Duodenal mucosa (tissue), 2 donors: ENCODE measurements at regions not wholly inside any gene's neighbourhood (a gene's known extent, or its start where the extent isn't known, plus 50 kb on each side); places are given as distances from the start of the nearest gene placed in this dataset.
"Not testable (repeated sequence)": the region's sequence is repeated elsewhere in the genome, so short reads cannot be mapped to it uniquely, and the experiment has no call there.

Experiments
- H3K27ac ChIP-seq: one replicate; pipeline ENCODE4 v1.7.0; 2013; ENCODE audit warnings: low read depth, low read length
- H3K27me3 ChIP-seq, 2 donors: one replicate each; pipeline ENCODE4 v1.7.0; 2013; ENCODE audit warnings: low read length in 2 of 2, control low read depth in 1 of 2; ENCODE audit not compliant: insufficient read depth in 2 of 2, control insufficient read depth in 1 of 2
- H3K36me3 ChIP-seq, 2 donors: one replicate each; pipeline ENCODE4 v1.7.0; 2013; ENCODE audit warnings: low read length in 2 of 2, control low read depth in 1 of 2; ENCODE audit not compliant: insufficient read depth in 2 of 2, control insufficient read depth in 1 of 2
- H3K4me1 ChIP-seq, 2 donors: one replicate each; pipeline ENCODE4 v1.7.0; 2013; ENCODE audit warnings: low read length in 2 of 2, control low read depth in 1 of 2; ENCODE audit not compliant: insufficient read depth in 2 of 2, control insufficient read depth in 1 of 2
- H3K4me3 ChIP-seq, 2 donors: one replicate each; pipeline ENCODE4 v1.7.0; 2013; ENCODE audit warnings: low read length in 2 of 2, low read depth in 1 of 2
- H3K9ac ChIP-seq, 2 donors: one replicate each; pipeline ENCODE4 v1.7.0; 2013; ENCODE audit warnings: low read length in 2 of 2, low read depth in 1 of 2
- H3K9me3 ChIP-seq, 2 donors: one replicate each; pipeline ENCODE4 v1.7.0; 2013; ENCODE audit warnings: low read length in 2 of 2, control low read depth in 1 of 2; ENCODE audit not compliant: control insufficient read depth in 1 of 2

DNA sequence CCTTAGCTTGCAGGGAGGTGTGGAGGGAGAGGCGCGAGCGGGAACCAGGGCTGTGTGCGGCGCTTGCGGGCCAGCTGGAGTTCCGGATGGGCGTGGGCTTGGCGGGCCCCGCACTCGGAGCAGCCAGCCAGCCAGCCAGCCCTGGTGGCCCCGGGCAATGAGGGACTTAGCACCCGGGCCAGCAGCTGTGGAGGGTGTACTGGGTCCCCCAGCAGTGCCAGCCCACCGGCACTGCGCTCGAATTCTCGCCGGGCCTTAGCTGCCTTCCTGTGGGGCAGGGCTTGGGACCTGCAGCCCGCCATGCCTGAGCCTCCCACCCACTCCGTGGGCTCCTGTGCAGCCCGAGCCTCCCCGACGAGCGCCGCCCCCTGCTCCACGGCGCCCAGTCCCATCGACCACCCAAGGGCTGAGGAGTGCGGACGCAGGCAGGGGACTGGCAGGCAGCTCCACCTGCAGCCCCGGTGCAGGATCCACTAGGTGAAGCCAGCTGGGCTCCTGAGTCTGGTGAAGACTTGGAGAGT, 462.2 kb downstream of the ACTL7B start:
- not testable (repeated sequence) for H3K27me3 ChIP-seq, H3K27ac ChIP-seq

DNA sequence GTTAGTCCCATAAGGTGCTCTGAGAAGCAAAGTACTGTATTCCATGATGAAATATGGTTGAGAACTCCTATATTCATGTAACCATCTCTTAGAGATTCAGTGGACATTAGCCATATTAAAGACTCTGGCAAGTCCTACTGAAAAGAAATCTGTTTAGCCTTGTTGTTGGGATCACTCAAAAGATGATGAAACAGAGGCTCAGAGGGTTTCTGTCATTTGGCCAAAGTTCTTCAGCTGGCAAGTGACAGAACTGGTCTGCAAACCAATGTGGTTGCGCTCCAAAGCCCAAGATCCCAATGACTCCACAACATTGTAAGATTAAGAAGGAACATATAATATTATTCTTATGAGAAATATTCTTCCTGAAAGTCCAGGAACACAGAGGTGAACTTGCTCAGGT, 462.9 kb downstream of the ACTL7B start:
- Histone ChIP-seq H3K27me3 (no peaks in the 10 kb centered on the region), H3K9ac (no peak overlapping the region), H3K27ac (no peak overlapping the region), H3K9me3 (peaks cover 0 to 8% of the 10 kb centered on the region in 2 donors), H3K36me3 (no peaks in the 10 kb centered on the region), H3K4me3 (no peak overlapping the region), H3K4me1 (no peaks in the 10 kb centered on the region)

More for the DNA sequence above, 462.2 kb downstream of the ACTL7B start:
- not testable (repeated sequence) for H3K36me3 ChIP-seq, H3K4me3 ChIP-seq, H3K9ac ChIP-seq, H3K9me3 ChIP-seq, H3K4me1 ChIP-seq

GRCh38 chr9:108389056-108389455, 466.7 kb downstream of the ACTL7B start:
- no peaks in the 10 kb centered on the region for H3K9me3 ChIP-seq
- H3K4me3 ChIP-seq, result no peak overlapping the region
- H3K4me1 ChIP-seq, result no peaks in the 10 kb centered on the region
- no peaks in the 10 kb centered on the region for H3K27me3 ChIP-seq
- H3K9ac ChIP-seq, result no peak overlapping the region
- no peaks in the 10 kb centered on the region for H3K36me3 ChIP-seq
- no peak overlapping the region for H3K27ac ChIP-seq

- Histone ChIP-seq H3K36me3 (no peaks in the 10 kb centered on the region), H3K27me3 (no peaks in the 10 kb centered on the region), H3K9me3 (no peaks in the 10 kb centered on the region), H3K27ac (no peak overlapping the region), H3K4me3 (no peak overlapping the region), H3K9ac (no peak overlapping the region), H3K4me1 (no peaks in the 10 kb centered on the region)
Measured at GRCh38 chr9:108386859-108387384, 468.9 kb downstream of the ACTL7B start.

GRCh38 chr9:108386032-108386431, 469.8 kb downstream of the ACTL7B start:
- H3K9ac ChIP-seq, result no peak overlapping the region
- no peaks in the 10 kb centered on the region for H3K4me1 ChIP-seq
- no peak overlapping the region for H3K4me3 ChIP-seq
- no peaks in the 10 kb centered on the region for H3K27me3 ChIP-seq
- no peaks in the 10 kb centered on the region for H3K9me3 ChIP-seq
- no peaks in the 10 kb centered on the region for H3K36me3 ChIP-seq
- H3K27ac ChIP-seq, result no peak overlapping the region

GRCh38 chr9:108383796-108384195, 472.0 kb downstream of the ACTL7B start:
- H3K4me1 ChIP-seq, result no peaks in the 10 kb centered on the region
- no peaks in the 10 kb centered on the region for H3K27me3 ChIP-seq

DNA sequence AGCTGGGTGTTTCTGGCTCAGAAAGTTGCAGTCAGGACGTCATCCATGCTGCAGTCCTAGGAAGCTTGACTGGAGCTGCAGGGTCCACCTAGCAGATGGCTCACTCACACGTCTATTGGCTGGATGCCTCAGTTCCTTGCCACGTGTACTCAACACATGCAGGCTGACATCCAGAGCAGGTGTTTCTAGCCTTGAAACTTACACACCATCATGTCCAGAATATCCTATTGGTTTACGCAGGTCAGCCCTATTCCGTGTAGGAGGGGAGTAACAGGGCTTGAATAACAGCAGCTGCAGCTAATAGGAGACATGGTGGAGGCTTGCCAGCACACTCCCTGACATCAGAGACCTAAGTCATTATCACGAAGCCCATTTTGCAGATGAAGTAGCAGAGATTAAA, 473.5 kb downstream of the ACTL7B start:
- Histone ChIP-seq H3K36me3 (no peaks in the 10 kb centered on the region), H3K27me3 (no peaks in the 10 kb centered on the region), H3K9ac (no peak overlapping the region), H3K4me1 (no peaks in the 10 kb centered on the region), H3K27ac (no peak overlapping the region), H3K9me3 (no peaks in the 10 kb centered on the region), H3K4me3 (no peak overlapping the region)

More at GRCh38 chr9:108383796-108384195, 472.0 kb downstream of the ACTL7B start:
- H3K4me3 ChIP-seq, result no peak overlapping the region
- no peaks in the 10 kb centered on the region for H3K9me3 ChIP-seq
- H3K9ac ChIP-seq, result no peak overlapping the region
- H3K36me3 ChIP-seq, result no peaks in the 10 kb centered on the region
- no peak overlapping the region for H3K27ac ChIP-seq

- H3K4me3 ChIP-seq, result no peak overlapping the region
- no peaks in the 10 kb centered on the region for H3K9me3 ChIP-seq
- H3K27ac ChIP-seq, result no peak overlapping the region
- H3K9ac ChIP-seq, result no peak overlapping the region
- no peaks in the 10 kb centered on the region for H3K27me3 ChIP-seq
- no peaks in the 10 kb centered on the region for H3K36me3 ChIP-seq
- H3K4me1 ChIP-seq, result no peaks in the 10 kb centered on the region
Measured at GRCh38 chr9:108377881-108378280, 477.9 kb downstream of the ACTL7B start.

- no peak overlapping the region for H3K27ac ChIP-seq
- H3K9me3 ChIP-seq, result no peaks in the 10 kb centered on the region
- no peak overlapping the region for H3K9ac ChIP-seq
- no peaks in the 10 kb centered on the region for H3K27me3 ChIP-seq
- no peaks in the 10 kb centered on the region for H3K4me1 ChIP-seq
- H3K36me3 ChIP-seq, result no peaks in the 10 kb centered on the region
- no peak overlapping the region for H3K4me3 ChIP-seq
Measured at GRCh38 chr9:108377382-108377781, 478.4 kb downstream of the ACTL7B start.

DNA sequence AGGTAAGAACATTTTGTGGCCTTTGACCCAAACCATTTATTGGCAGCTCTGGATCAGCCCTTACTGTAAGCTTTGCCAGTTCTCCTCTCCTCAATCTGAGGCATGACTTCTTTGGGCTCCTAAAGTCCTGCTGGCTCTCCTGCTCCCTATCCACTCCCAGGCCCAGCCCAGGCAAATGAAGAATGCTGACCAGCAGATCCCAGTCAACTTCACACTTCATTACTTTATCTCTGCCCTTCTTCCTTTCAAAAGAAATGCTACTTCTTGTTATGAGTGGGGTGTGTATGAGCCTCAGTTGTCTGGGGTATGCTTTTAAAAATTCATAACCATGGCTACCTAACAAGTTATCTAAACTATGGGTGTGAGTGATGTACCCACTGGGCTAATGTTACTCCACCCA, 479.6 kb downstream of the ACTL7B start:
- no peaks in the 10 kb centered on the region for H3K4me1 ChIP-seq
- H3K27ac ChIP-seq, result no peak overlapping the region
- H3K9ac ChIP-seq, result no peak overlapping the region
- no peaks in the 10 kb centered on the region for H3K9me3 ChIP-seq
- no peak overlapping the region for H3K4me3 ChIP-seq
- H3K27me3 ChIP-seq, result no peaks in the 10 kb centered on the region
- no peaks in the 10 kb centered on the region for H3K36me3 ChIP-seq

GRCh38 chr9:108374626-108375025, 481.2 kb downstream of the ACTL7B start:
- H3K36me3 ChIP-seq, result no peaks in the 10 kb centered on the region
- H3K4me3 ChIP-seq, result no peak overlapping the region
- no peaks in the 10 kb centered on the region for H3K9me3 ChIP-seq
- H3K27ac ChIP-seq, result no peak overlapping the region
- no peak overlapping the region for H3K9ac ChIP-seq
- no peaks in the 10 kb centered on the region for H3K27me3 ChIP-seq
- H3K4me1 ChIP-seq, result no peaks in the 10 kb centered on the region
